OCI-LY3 (cell line): ENCODE measurements at regions not wholly inside any gene's neighbourhood (a gene's known extent, or its start where the extent isn't known, plus 50 kb on each side); places are given as distances from the start of the nearest gene placed in this dataset.

Source experiments
- H2AFZ ChIP-seq: fragments of 200-600, 300-600 bp; shearing (Covaris generic); 2 replicates; pipeline ENCODE4 v1.6.0; 2014; ENCODE audit warnings: antibody characterized with exemption, low read depth, low read length
- H3K27ac ChIP-seq: fragments of 200-600, 300-600 bp; sonication (generic); 2 replicates; pipeline ENCODE4 v1.5.1; 2014; ENCODE audit warnings: mild to moderate bottlenecking, low read length, moderate library complexity, mixed read lengths
- H3K27me3 ChIP-seq: fragments of 200-600, 300-600 bp; sonication (generic); 2 replicates; pipeline ENCODE4 v1.6.1; 2014; ENCODE audit warnings: low read depth, low read length, mixed read lengths
- H3K36me3 ChIP-seq: fragments of 200-600, 300-600 bp; sonication (generic); replicated peaks from 2 replicates; pipeline ENCODE3; 2014; ENCODE audit warnings: low read depth, low read length, mixed read lengths
- H3K4me1 ChIP-seq: fragments of 300-600, 200-600 bp; sonication (generic); 2 replicates; pipeline ENCODE4 v1.6.1; 2014; ENCODE audit warnings: low read length, mixed read lengths
- H3K4me2 ChIP-seq: fragments of 200-600, 300-600 bp; sonication (generic); 2 replicates; pipeline ENCODE4 v1.6.1; 2014; ENCODE audit warnings: low read length, mixed read lengths
- H3K4me3 ChIP-seq: fragments of 300-600, 200-600 bp; sonication (generic); 2 replicates; pipeline ENCODE4 v1.5.1; 2014; ENCODE audit warnings: antibody characterized with exemption, mild to moderate bottlenecking, low read length, moderate library complexity
- H3K79me2 ChIP-seq: fragments of 300-600, 200-600 bp; shearing (Covaris generic); 2 replicates; pipeline ENCODE4 v1.6.1; 2014; ENCODE audit warnings: mild to moderate bottlenecking, low read length, mixed read lengths
- H3K9ac ChIP-seq: fragments of 300-600, 200-600 bp; shearing (Covaris generic); 2 replicates; pipeline ENCODE4 v1.6.0; 2014; ENCODE audit warnings: mild to moderate bottlenecking, low read length, moderate library complexity
- H3K9me3 ChIP-seq: fragments of 200-600, 300-600 bp; shearing (Covaris generic); 2 replicates; pipeline ENCODE4 v1.6.1; 2014; ENCODE audit warnings: low read length, mixed read lengths; ENCODE audit not compliant: insufficient read depth
- H4K20me1 ChIP-seq: fragments of 200-600, 300-600 bp; sonication (generic); 2 replicates; pipeline ENCODE4 v1.6.1; 2016; ENCODE audit warnings: low read length, mixed read lengths; ENCODE audit not compliant: insufficient read depth
- EZH2phosphoT487 ChIP-seq: fragments of 200-600 bp; shearing (Covaris generic); IDR thresholded peaks from 2 replicates; pipeline ENCODE4 v1.6.1; 2018; ENCODE audit warnings: antibody characterized with exemption, mixed run types, low read depth
- TF ChIP-seq, protein P1 (sequence below): fragments of 200-600, 300-600 bp; sonication (generic); IDR thresholded peaks from 2 replicates; pipeline ENCODE4 v1.5.1; 2014; ENCODE audit warnings: antibody characterized with exemption, low read length, low read depth

DNA sequence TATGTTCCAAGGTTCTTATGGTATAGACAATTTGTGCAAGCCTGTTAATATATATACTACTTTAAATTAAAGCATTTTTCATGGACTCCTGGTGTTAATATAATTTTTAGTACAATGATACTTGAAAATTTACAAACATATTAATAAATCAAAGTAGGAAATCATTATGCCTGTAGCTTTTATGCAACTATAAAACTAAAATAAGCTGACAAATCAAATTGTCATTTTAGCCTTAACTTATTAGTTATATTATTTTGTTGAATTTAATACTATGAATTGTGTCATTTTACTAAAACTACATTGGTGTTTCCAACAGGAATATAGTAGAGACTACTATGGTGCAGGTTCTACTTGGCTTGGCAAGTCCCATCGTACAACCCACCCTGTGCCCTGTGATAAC lies 96.0 kb downstream of the MED10 start:
- Histone ChIP-seq H3K36me3 (no peaks in the 10 kb centered on the region), H3K4me3 (no peak overlapping the region), H3K4me2 (no peak overlapping the region), H3K27me3 (no peaks in the 10 kb centered on the region), H3K9me3 (no peaks in the 10 kb centered on the region), H4K20me1 (no peaks in the 10 kb centered on the region), H3K27ac (no peak overlapping the region), H3K79me2 (no peaks in the 10 kb centered on the region), H2AFZ (no peak overlapping the region), H3K4me1 (no peaks in the 10 kb centered on the region), H3K9ac (no peak overlapping the region)
- no peak for TF ChIP-seq EZH2phosphoT487
- TF ChIP-seq, protein P1, sequence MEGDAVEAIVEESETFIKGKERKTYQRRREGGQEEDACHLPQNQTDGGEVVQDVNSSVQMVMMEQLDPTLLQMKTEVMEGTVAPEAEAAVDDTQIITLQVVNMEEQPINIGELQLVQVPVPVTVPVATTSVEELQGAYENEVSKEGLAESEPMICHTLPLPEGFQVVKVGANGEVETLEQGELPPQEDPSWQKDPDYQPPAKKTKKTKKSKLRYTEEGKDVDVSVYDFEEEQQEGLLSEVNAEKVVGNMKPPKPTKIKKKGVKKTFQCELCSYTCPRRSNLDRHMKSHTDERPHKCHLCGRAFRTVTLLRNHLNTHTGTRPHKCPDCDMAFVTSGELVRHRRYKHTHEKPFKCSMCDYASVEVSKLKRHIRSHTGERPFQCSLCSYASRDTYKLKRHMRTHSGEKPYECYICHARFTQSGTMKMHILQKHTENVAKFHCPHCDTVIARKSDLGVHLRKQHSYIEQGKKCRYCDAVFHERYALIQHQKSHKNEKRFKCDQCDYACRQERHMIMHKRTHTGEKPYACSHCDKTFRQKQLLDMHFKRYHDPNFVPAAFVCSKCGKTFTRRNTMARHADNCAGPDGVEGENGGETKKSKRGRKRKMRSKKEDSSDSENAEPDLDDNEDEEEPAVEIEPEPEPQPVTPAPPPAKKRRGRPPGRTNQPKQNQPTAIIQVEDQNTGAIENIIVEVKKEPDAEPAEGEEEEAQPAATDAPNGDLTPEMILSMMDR = no peak

DNA sequence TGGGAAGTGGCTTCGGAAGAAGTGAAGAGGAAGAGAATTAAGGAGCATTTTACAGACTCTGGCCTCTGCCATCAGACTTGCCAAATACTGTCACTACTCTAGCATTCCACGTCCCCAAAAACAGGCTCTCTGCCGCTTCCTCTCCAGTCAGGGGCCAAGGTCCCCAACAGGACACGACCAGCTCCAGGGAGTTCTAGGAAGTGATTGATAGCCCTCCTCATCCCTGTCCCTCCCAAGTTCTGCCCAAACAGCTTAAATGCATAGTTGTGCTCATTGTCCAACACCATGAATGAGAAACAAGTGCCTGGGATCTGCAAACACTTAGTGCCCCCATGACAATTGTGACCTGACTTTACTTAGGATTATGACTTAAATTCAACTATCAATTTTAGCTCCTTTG lies 96.5 kb downstream of the MED10 start:
- Histone ChIP-seq H3K27ac (no peak overlapping the region), H3K79me2 (no peaks in the 10 kb centered on the region), H3K9me3 (no peaks in the 10 kb centered on the region), H3K4me3 (no peak overlapping the region), H3K27me3 (no peaks in the 10 kb centered on the region), H3K4me2 (no peak overlapping the region), H4K20me1 (no peaks in the 10 kb centered on the region), H2AFZ (no peak overlapping the region), H3K9ac (no peak overlapping the region), H3K36me3 (no peaks in the 10 kb centered on the region), H3K4me1 (no peaks in the 10 kb centered on the region)
- TF ChIP-seq, protein P1 = no peak
- TF ChIP-seq EZH2phosphoT487 = no peak

DNA sequence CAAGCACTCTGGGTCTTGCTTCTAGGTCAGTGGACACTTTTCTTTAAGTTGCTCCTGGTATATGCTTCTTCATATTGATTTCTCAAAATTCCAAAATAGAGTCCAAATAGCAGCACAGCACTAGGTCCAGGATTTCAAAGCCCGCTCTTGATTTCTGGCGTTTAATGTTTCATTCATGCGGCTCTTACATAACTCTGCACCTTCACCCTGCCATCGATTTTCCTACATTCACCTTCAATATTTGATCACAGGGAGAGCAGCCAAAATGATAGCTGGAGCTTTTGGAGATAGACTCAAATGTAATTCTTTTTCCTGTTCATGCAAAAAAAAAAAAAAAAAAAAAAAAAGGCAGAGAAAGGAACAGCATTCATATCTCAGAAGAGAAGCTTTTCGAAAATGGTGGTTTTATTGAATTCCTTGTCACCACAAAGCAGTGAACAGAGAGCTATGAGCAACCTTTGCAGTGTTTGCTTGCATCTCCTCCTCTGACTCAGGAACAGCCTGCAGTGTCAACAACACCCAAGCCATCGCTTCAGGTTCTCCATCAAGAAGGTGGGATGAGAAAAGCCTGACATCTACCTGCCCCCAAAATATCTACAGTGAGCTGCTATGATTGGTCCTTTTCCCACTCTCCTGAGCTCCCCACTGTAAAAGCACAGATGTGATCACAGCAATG lies 97.8 kb downstream of the MED10 start:
- no peak overlapping the region for H3K9ac ChIP-seq
- no peak overlapping the region for H3K27ac ChIP-seq
- no peaks in the 10 kb centered on the region for H3K4me1 ChIP-seq
- no peak overlapping the region for H3K4me2 ChIP-seq
- H2AFZ ChIP-seq = no peak overlapping the region
- H3K79me2 ChIP-seq = no peaks in the 10 kb centered on the region
- TF ChIP-seq EZH2phosphoT487 = no peak
- TF ChIP-seq, protein P1 = no peak
- H4K20me1 ChIP-seq = no peaks in the 10 kb centered on the region
- H3K9me3 ChIP-seq = no peaks in the 10 kb centered on the region
- no peaks in the 10 kb centered on the region for H3K27me3 ChIP-seq
- no peaks in the 10 kb centered on the region for H3K36me3 ChIP-seq
- no peak overlapping the region for H3K4me3 ChIP-seq

DNA sequence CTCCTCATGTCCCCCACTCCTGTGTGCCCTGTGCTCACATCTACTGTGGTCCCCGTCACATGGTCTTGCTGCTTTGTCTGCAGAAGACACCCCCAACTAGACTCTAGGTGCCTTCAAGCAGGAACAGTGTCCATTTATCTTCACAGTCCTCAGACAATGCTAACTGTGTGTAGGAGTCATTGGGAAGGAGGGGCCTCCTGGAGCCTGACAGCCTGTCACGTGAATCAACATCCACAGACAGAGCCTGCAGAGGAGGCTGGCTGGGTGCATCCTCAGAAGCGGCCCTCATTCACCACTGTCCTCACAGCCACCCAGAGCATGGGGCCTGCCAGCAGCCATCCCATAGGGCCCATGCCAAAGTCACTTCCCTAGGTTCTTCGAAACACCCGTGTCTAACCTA lies 98.7 kb downstream of the MED10 start:
- H3K4me3 ChIP-seq = no peak overlapping the region

More for the DNA sequence above, 98.7 kb downstream of the MED10 start:
- Histone ChIP-seq H3K4me1 (no peaks in the 10 kb centered on the region), H3K27me3 (no peaks in the 10 kb centered on the region), H3K9me3 (no peaks in the 10 kb centered on the region), H3K79me2 (no peaks in the 10 kb centered on the region), H4K20me1 (no peaks in the 10 kb centered on the region), H3K4me2 (no peak overlapping the region), H2AFZ (no peak overlapping the region), H3K9ac (no peak overlapping the region), H3K27ac (no peak overlapping the region), H3K36me3 (no peaks in the 10 kb centered on the region)
- no peak for TF ChIP-seq EZH2phosphoT487
- TF ChIP-seq, protein P1 = no peak
